Gastrocnemius medialis (tissue), 4 donors: ENCODE measurements at regions not wholly inside any gene's neighbourhood (a gene's known extent, or its start where the extent isn't known, plus 50 kb on each side); places are given as distances from the start of the nearest gene placed in this dataset.

Experiments
- ATAC-seq, 2 donors: fragments of 150-250 bp; one replicate each; pipeline ENCODE4 v1.9.1; 2016
- DNase-seq, 2 donors: peaks; one replicate each; pipeline ENCODE4 v3.0.0-alpha.2; 2019
- H3K27ac ChIP-seq, 4 donors: fragments of 200-600 bp; sonication (generic); 1 replicate in 1 of 4; 2 replicates in 3 of 4; pipeline ENCODE4 v1.5.1; 2016 to 2018; ENCODE audit warnings: mild to moderate bottlenecking in 2 of 4, moderate library complexity in 1 of 4
- H3K27me3 ChIP-seq, 3 donors: fragments of 200-600 bp; sonication (generic) in 2 of 3; 1 replicate in 1 of 3; 2 replicates in 2 of 3; pipeline versions ENCODE4 v1.5.1 to v1.6.0; 2016 to 2019; ENCODE audit warnings: mild to moderate bottlenecking in 1 of 3, moderate library complexity in 1 of 3
- H3K36me3 ChIP-seq, 2 donors: fragments of 200-600 bp; sonication (generic) in 1 of 2; one replicate each; pipeline ENCODE4 v1.5.1; 2017 to 2018
- H3K4me1 ChIP-seq, 2 donors: fragments of 200-600 bp; sonication (generic) in 1 of 2; one replicate each; pipeline ENCODE4 v1.5.1; 2016 to 2017; ENCODE audit warnings: mild to moderate bottlenecking in 2 of 2
- H3K4me3 ChIP-seq, 4 donors: fragments of 200-600 bp; sonication (generic) in 3 of 4; 1 replicate in 1 of 4; 2 replicates in 3 of 4; pipeline ENCODE4 v1.5.1; 2016 to 2019; ENCODE audit warnings: mild to moderate bottlenecking in 2 of 4
- H3K9me3 ChIP-seq, 3 donors: fragments of 200-600 bp; sonication (generic) in 2 of 3; 1 replicate in 1 of 3; 2 replicates in 2 of 3; pipeline ENCODE4 v1.5.1; 2016 to 2019
- POLR2A ChIP-seq, 2 donors: fragments of 450-650 bp; IDR thresholded peaks; one replicate each; pipeline ENCODE4 v1.6.1; 2017; ENCODE audit warnings: antibody characterized with exemption in 2 of 2, mild to moderate bottlenecking in 2 of 2, moderate library complexity in 2 of 2
- in situ Hi-C, 4 donors: fragments of 200-750 bp; cut with MboI; loops; one replicate each; pipeline versions ENCODE4 v1.15.0 to v1.8.0; 2017; ENCODE audit warnings: low sequenced_read_pairs in 4 of 4
- intact Hi-C: fragments of 100-400 bp; cut with DNase I; formaldehyde crosslinking; loops from one replicate; pipeline ENCODE4 v1.15.1; 2023; ENCODE audit warnings: low total_unique reads
- TF ChIP-seq, protein P1 (sequence below), 5 experiments: fragments of 450-650 bp in 3 of 5; fragments of 200-600 bp in 2 of 5; sonication (generic) in 2 of 5; IDR thresholded peaks in 4 of 5; conservative IDR thresholded peaks in 1 of 5; 1 replicate in 4 of 5; 2 replicates in 1 of 5; pipeline ENCODE4 v1.5.1; 2016 to 2019; ENCODE audit warnings: antibody characterized with exemption in 5 of 5, mild to moderate bottlenecking in 3 of 5, moderate library complexity in 3 of 5

DNA sequence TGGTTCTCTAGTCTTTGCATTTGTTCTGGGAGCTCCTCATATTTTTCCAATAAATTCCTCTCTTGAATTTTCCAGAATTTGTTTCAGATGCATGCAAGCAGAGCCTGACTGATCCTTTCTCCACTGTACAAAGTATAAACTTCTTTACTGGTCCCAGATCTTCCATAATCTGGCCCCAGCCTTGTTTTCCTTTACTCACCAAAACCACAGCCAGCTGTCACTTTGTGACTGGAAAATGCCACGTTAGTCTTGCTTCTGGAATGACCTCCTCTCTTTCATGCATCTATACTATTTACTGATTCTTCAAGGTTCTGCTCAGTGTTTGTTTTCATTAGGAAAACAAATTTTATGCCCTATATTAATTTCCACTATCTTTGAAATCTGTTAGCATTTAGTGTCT lies 60.4 kb upstream of the SPPL2A start:
- Histone ChIP-seq H3K36me3 (no peaks in the 10 kb centered on the region), H3K4me1 (peaks cover 5 to 11% of the 10 kb centered on the region in 2 donors), H3K27ac (no peak overlapping the region), H3K4me3 (no peak overlapping the region), H3K27me3 (no peaks in the 10 kb centered on the region), H3K9me3 (no peaks in the 10 kb centered on the region)
- TF ChIP-seq POLR2A (IDR thresholded peaks at IDR 0.05) = no peak
- TF ChIP-seq, protein P1, sequence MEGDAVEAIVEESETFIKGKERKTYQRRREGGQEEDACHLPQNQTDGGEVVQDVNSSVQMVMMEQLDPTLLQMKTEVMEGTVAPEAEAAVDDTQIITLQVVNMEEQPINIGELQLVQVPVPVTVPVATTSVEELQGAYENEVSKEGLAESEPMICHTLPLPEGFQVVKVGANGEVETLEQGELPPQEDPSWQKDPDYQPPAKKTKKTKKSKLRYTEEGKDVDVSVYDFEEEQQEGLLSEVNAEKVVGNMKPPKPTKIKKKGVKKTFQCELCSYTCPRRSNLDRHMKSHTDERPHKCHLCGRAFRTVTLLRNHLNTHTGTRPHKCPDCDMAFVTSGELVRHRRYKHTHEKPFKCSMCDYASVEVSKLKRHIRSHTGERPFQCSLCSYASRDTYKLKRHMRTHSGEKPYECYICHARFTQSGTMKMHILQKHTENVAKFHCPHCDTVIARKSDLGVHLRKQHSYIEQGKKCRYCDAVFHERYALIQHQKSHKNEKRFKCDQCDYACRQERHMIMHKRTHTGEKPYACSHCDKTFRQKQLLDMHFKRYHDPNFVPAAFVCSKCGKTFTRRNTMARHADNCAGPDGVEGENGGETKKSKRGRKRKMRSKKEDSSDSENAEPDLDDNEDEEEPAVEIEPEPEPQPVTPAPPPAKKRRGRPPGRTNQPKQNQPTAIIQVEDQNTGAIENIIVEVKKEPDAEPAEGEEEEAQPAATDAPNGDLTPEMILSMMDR (IDR thresholded peaks at IDR 0.05 in 4 of 5, conservative IDR thresholded peaks at IDR 0.05 in 1 of 5) = no peak
- intact Hi-C loops (no loop called here), in situ Hi-C loops (no loop called here)
- DNase-seq (no peak), ATAC-seq (no peak)

GRCh38 chr15:50824514-50824913 lies 59.0 kb upstream of the SPPL2A start:
- TF ChIP-seq, protein P1 (IDR thresholded peaks at IDR 0.05 in 4 of 5, conservative IDR thresholded peaks at IDR 0.05 in 1 of 5) = no peak
- TF ChIP-seq POLR2A (IDR thresholded peaks at IDR 0.05) = no peak
- H3K27me3 ChIP-seq = no peaks in the 10 kb centered on the region
- DNase-seq = no peak
- no peak for ATAC-seq
- H3K27ac ChIP-seq = no peak overlapping the region
- intact Hi-C loops = no loop called here
- no peaks in the 10 kb centered on the region for H3K9me3 ChIP-seq
- no peak overlapping the region for H3K4me3 ChIP-seq
- H3K4me1 ChIP-seq = peaks cover 9 to 17% of the 10 kb centered on the region in 2 donors
- H3K36me3 ChIP-seq = no peaks in the 10 kb centered on the region
- in situ Hi-C loops = no loop called here

- in situ Hi-C loops = no loop called here
- no peak for TF ChIP-seq POLR2A (IDR thresholded peaks at IDR 0.05)
- TF ChIP-seq, protein P1 (IDR thresholded peaks at IDR 0.05 in 4 of 5, conservative IDR thresholded peaks at IDR 0.05 in 1 of 5) = no peak
- intact Hi-C loops = no loop called here
- no peak overlapping the region for H3K4me3 ChIP-seq
- DNase-seq = no peak
- no peaks in the 10 kb centered on the region for H3K27me3 ChIP-seq
- ATAC-seq = no peak
- no peak overlapping the region for H3K27ac ChIP-seq
- no peaks in the 10 kb centered on the region for H3K36me3 ChIP-seq
- H3K9me3 ChIP-seq = no peaks in the 10 kb centered on the region
- peaks cover 10 to 11% of the 10 kb centered on the region in 2 donors for H3K4me1 ChIP-seq
Observed at GRCh38 chr15:50823281-50823680, 57.8 kb upstream of the SPPL2A start.

- Histone ChIP-seq H3K4me1 (peaks cover 10 to 12% of the 10 kb centered on the region in 2 donors), H3K4me3 (no peak overlapping the region), H3K9me3 (no peaks in the 10 kb centered on the region), H3K36me3 (no peaks in the 10 kb centered on the region), H3K27me3 (no peaks in the 10 kb centered on the region), H3K27ac (no peak overlapping the region)
- intact Hi-C loops (no loop called here), in situ Hi-C loops (no loop called here)
- DNase-seq = no peak
- TF ChIP-seq, protein P1 (IDR thresholded peaks at IDR 0.05 in 4 of 5, conservative IDR thresholded peaks at IDR 0.05 in 1 of 5) = no peak
- no peak for TF ChIP-seq POLR2A (IDR thresholded peaks at IDR 0.05)
- ATAC-seq = no peak
Observed at GRCh38 chr15:50821476-50821875, 56.0 kb upstream of the SPPL2A start.

DNA sequence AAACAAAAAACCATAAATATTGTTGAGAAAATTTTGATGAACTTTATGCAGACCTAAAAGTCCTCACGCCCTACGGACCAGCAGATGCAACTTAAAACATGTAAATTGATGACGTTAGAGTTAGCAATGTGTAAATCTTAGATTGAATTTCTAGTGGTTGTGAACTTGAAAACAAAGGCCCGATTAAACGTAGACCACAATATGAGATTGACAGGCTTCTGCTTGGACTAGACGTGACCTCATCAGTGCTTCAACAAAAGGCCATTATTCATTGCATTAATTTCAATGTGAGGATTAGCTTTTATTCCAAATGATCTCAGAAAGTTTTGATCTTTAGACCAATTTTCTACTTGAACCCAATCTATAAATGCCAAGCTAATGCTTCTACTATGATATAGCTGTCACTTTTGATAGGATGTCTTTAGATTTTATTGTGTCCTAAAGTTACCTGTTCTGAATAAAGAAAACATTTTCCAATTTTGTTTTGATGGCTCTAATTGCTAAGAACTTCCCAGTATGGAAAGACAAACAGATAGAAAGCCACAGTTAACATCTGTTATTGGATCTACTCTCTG lies 55.4 kb upstream of the SPPL2A start:
- DNase-seq = no peak
- H3K9me3 ChIP-seq = no peaks in the 10 kb centered on the region
- intact Hi-C loops = no loop called here
- TF ChIP-seq, protein P1 (IDR thresholded peaks at IDR 0.05 in 4 of 5, conservative IDR thresholded peaks at IDR 0.05 in 1 of 5) = no peak
- no peak for TF ChIP-seq POLR2A (IDR thresholded peaks at IDR 0.05)
- no peaks in the 10 kb centered on the region for H3K27me3 ChIP-seq
- no peak overlapping the region for H3K4me3 ChIP-seq
- in situ Hi-C loops = no loop called here
- H3K27ac ChIP-seq = no peak overlapping the region
- H3K4me1 ChIP-seq = peaks cover 16 to 18% of the 10 kb centered on the region in 2 donors
- ATAC-seq = no peak
- H3K36me3 ChIP-seq = no peaks in the 10 kb centered on the region
